H1 (cell line): ENCODE measurements at regions not wholly inside any gene's neighbourhood (a gene's known extent, or its start where the extent isn't known, plus 50 kb on each side); places are given as distances from the start of the nearest gene placed in this dataset.

Experiments used
- CTCF ChIA-PET: fragments of 300-600 bp; sonication (Branson Sonifier 250); formaldehyde crosslinking; loops from one replicate; lab custom pipeline; 2021; ENCODE audit not compliant: partially characterized antibody; lab: Charles Lee
- POLR2A ChIA-PET: fragments of 300-600 bp; sonication (Branson Sonifier 250); formaldehyde crosslinking; loops from one replicate; lab custom pipeline; 2021; ENCODE audit warnings: inconsistent platforms; ENCODE audit not compliant: partially characterized antibody; lab: Charles Lee
- DNase-seq, 2 experiments: peaks; one replicate each; pipeline versions ENCODE4 v3.0.0 to v3.0.0-alpha.2; 2010 to 2022; ENCODE audit warnings: low spot score in 2 of 2, low read depth in 1 of 2, mixed read lengths in 1 of 2
- FAIRE-seq: peaks from 2 replicates; lab custom pipeline; 2011; peaks lifted over from hg19 to GRCh38; lab: Jason Lieb, UNC
- H2AFZ ChIP-seq: 2 replicates; pipeline ENCODE4 v1.8.1; 2012; ENCODE audit warnings: low read length, inconsistent platforms
- H2AK5ac ChIP-seq: 2 replicates; pipeline ENCODE4 v1.6.1; 2013; ENCODE audit warnings: low read depth, low read length
- H2BK120ac ChIP-seq: replicated peaks from 2 replicates; pipeline ENCODE3; 2013; ENCODE audit warnings: low read depth, low read length, inconsistent platforms
- H2BK12ac ChIP-seq: 2 replicates; pipeline ENCODE4 v1.6.1; 2013; ENCODE audit warnings: low read depth, low read length
- H2BK15ac ChIP-seq: 2 replicates; pipeline ENCODE4 v1.6.1; 2013; ENCODE audit warnings: low read length
- H2BK20ac ChIP-seq: 2 replicates; pipeline ENCODE4 v1.6.1; 2013; ENCODE audit warnings: low read length
- H2BK5ac ChIP-seq: 2 replicates; pipeline ENCODE4 v1.6.1; 2013; ENCODE audit warnings: low read depth, low read length
- H3K14ac ChIP-seq: 2 replicates; pipeline ENCODE4 v1.6.1; 2013; ENCODE audit warnings: inconsistent platforms; ENCODE audit not compliant: insufficient read length
- H3K18ac ChIP-seq: 2 replicates; pipeline ENCODE4 v1.6.1; 2013; ENCODE audit warnings: low read length; ENCODE audit errors: extremely low read depth
- H3K23ac ChIP-seq: 2 replicates; pipeline ENCODE4 v1.6.1; 2013; ENCODE audit warnings: inconsistent platforms; ENCODE audit not compliant: insufficient read length
- H3K23me2 ChIP-seq: 2 replicates; pipeline ENCODE4 v1.6.1; 2013; ENCODE audit warnings: low read depth, low read length
- H3K27ac ChIP-seq: 2 replicates; pipeline ENCODE4 v1.6.1; 2011; ENCODE audit warnings: low read depth, low read length, inconsistent platforms
- H3K27me3 ChIP-seq, 4 experiments: replicated peaks in 1 of 4; 1 replicate in 1 of 4; 2 replicates in 3 of 4; pipeline versions ENCODE4 v1.6.1 to v1.8.1; 2011 to 2013; ENCODE audit warnings: low read length in 3 of 4, mild to moderate bottlenecking in 3 of 4, inconsistent platforms in 2 of 4, mixed read lengths in 2 of 4, moderate library complexity in 1 of 4; ENCODE audit not compliant: control insufficient read depth in 3 of 4, insufficient read depth in 3 of 4; ENCODE audit errors: extremely low read depth in 1 of 4
- H3K36me3 ChIP-seq, 4 experiments: 2 replicates each; pipeline versions ENCODE4 v1.6.1 to v1.8.1; 2011 to 2013; ENCODE audit warnings: mild to moderate bottlenecking in 4 of 4, low read length in 3 of 4, moderate library complexity in 2 of 4, control low read depth in 1 of 4, inconsistent platforms in 1 of 4; ENCODE audit not compliant: insufficient read depth in 4 of 4, control insufficient read depth in 2 of 4
- H3K4ac ChIP-seq: replicated peaks from 2 replicates; pipeline ENCODE3; 2013; ENCODE audit warnings: low read length, low read depth, mixed read lengths, inconsistent platforms; ENCODE audit not compliant: insufficient read length
- H3K4me1 ChIP-seq, 4 experiments: replicated peaks in 1 of 4; 1 replicate in 1 of 4; 2 replicates in 3 of 4; pipeline versions ENCODE4 v1.6.1 to v1.8.1; 2011 to 2013; ENCODE audit warnings: low read length in 3 of 4, inconsistent platforms in 2 of 4, mixed read lengths in 1 of 4; ENCODE audit not compliant: insufficient read depth in 4 of 4, control insufficient read depth in 3 of 4
- H3K4me2 ChIP-seq, 2 experiments: 2 replicates each; pipeline versions ENCODE4 v1.6.1 to v1.8.1; 2011 to 2013; ENCODE audit warnings: low read depth in 2 of 2, low read length in 2 of 2, control low read depth in 1 of 2, inconsistent platforms in 1 of 2, mild to moderate bottlenecking in 1 of 2; ENCODE audit not compliant: insufficient read depth in 1 of 2
- H3K4me3 ChIP-seq, 4 experiments: fragments of 200-600, 300-600 bp in 1 of 4; sonication (generic), shearing (Covaris generic), sonication (Bioruptor Twin) in 1 of 4; 2 replicates each; pipeline versions ENCODE4 v1.5.1 to v1.8.1; 2011 to 2016; ENCODE audit warnings: low read length in 4 of 4, low read depth in 3 of 4, control low read depth in 2 of 4, inconsistent platforms in 2 of 4, mild to moderate bottlenecking in 2 of 4, mixed read lengths in 1 of 4, moderate library complexity in 1 of 4; ENCODE audit not compliant: insufficient read depth in 2 of 4; ENCODE audit errors: extremely low read depth in 1 of 4
- H3K56ac ChIP-seq: replicated peaks from 2 replicates; pipeline ENCODE3; 2013; ENCODE audit warnings: low read depth, mild to moderate bottlenecking, mixed read lengths, low read length, inconsistent platforms; ENCODE audit not compliant: insufficient read length
- H3K79me1 ChIP-seq: 2 replicates; pipeline ENCODE4 v1.6.1; 2013; ENCODE audit warnings: low read depth, low read length, control low read depth
- H3K79me2 ChIP-seq, 2 experiments: 2 replicates each; pipeline versions ENCODE4 v1.6.1 to v1.8.1; 2012 to 2013; ENCODE audit warnings: low read length in 2 of 2, mild to moderate bottlenecking in 2 of 2, inconsistent platforms in 1 of 2; ENCODE audit not compliant: insufficient read depth in 2 of 2, control insufficient read depth in 1 of 2
- H3K9ac ChIP-seq, 4 experiments: replicated peaks in 1 of 4; 1 replicate in 1 of 4; 2 replicates in 3 of 4; pipeline versions ENCODE4 v1.6.1 to v1.8.1; 2011 to 2013; ENCODE audit warnings: low read depth in 3 of 4, low read length in 3 of 4, control low read depth in 2 of 4, mild to moderate bottlenecking in 2 of 4, moderate library complexity in 2 of 4, inconsistent platforms in 1 of 4; ENCODE audit errors: extremely low read depth in 1 of 4
- H3K9me3 ChIP-seq, 2 experiments: 2 replicates each; pipeline versions ENCODE4 v1.6.1 to v1.8.1; 2012 to 2013; ENCODE audit warnings: mild to moderate bottlenecking in 2 of 2, moderate library complexity in 2 of 2, control low read depth in 1 of 2, inconsistent platforms in 1 of 2, low read depth in 1 of 2, low read length in 1 of 2, mixed read lengths in 1 of 2; ENCODE audit not compliant: insufficient read depth in 2 of 2
- H4K20me1 ChIP-seq, 2 experiments: replicated peaks in 1 of 2; 2 replicates each; pipeline versions ENCODE3 to v1.8.1; 2011 to 2013; ENCODE audit warnings: inconsistent platforms in 2 of 2, low read length in 2 of 2, mild to moderate bottlenecking in 1 of 2; ENCODE audit not compliant: insufficient read depth in 2 of 2, control insufficient read depth in 1 of 2
- H4K5ac ChIP-seq: 2 replicates; pipeline ENCODE4 v1.6.1; 2013; ENCODE audit warnings: low read length, low read depth, mixed read lengths, inconsistent platforms; ENCODE audit not compliant: insufficient read length
- H4K8ac ChIP-seq: 2 replicates; pipeline ENCODE4 v1.8.0; 2013; ENCODE audit warnings: mild to moderate bottlenecking, moderate library complexity, low read length, inconsistent platforms; ENCODE audit not compliant: insufficient read depth; ENCODE audit errors: extremely low read depth
- H4K91ac ChIP-seq: replicated peaks from 2 replicates; pipeline ENCODE3; 2013; ENCODE audit warnings: low read length, mixed read lengths, inconsistent platforms; ENCODE audit not compliant: insufficient read length
- BCL11A ChIP-seq, 2 experiments: IDR thresholded peaks; one replicate each; pipeline ENCODE4 v1.6.1; 2011; ENCODE audit warnings: low read depth in 2 of 2, low read length in 2 of 2, mild to moderate bottlenecking in 2 of 2
- BRCA1 ChIP-seq: IDR thresholded peaks from 2 replicates; pipeline ENCODE4 v1.6.1; 2012; ENCODE audit warnings: low read depth, low read length, improper control_type of control experiment
- CHD1 ChIP-seq: IDR thresholded peaks from 2 replicates; pipeline ENCODE4 v1.6.1; 2012; ENCODE audit warnings: low read depth, low read length, improper control_type of control experiment
- EP300 ChIP-seq, 2 experiments: IDR thresholded peaks; 1 replicate in 1 of 2; 2 replicates in 1 of 2; pipeline ENCODE4 v1.6.1; 2011 to 2012; ENCODE audit warnings: low read depth in 2 of 2, low read length in 2 of 2, mild to moderate bottlenecking in 2 of 2, borderline replicate concordance in 1 of 2, inconsistent platforms in 1 of 2, moderate library complexity in 1 of 2
- JUN ChIP-seq: IDR thresholded peaks from 2 replicates; pipeline ENCODE4 v1.6.1; 2011; ENCODE audit warnings: low read depth, mild to moderate bottlenecking, improper control_type of control experiment, low read length
- NRF1 ChIP-seq: IDR thresholded peaks from 2 replicates; pipeline ENCODE4 v1.6.1; 2011; ENCODE audit warnings: mild to moderate bottlenecking, low read depth, low read length, improper control_type of control experiment
- RAD21 ChIP-seq, 2 experiments: IDR thresholded peaks in 1 of 2; conservative IDR thresholded peaks in 1 of 2; 2 replicates each; pipeline ENCODE4 v1.6.1; 2011; ENCODE audit warnings: low read depth in 2 of 2, low read length in 2 of 2, improper control_type of control experiment in 1 of 2, inconsistent platforms in 1 of 2, mild to moderate bottlenecking in 1 of 2, moderate library complexity in 1 of 2
- RXRA ChIP-seq: IDR thresholded peaks from 2 replicates; pipeline ENCODE4 v1.6.1; 2011; ENCODE audit warnings: low read depth, mild to moderate bottlenecking, low read length, moderate library complexity; ENCODE audit not compliant: insufficient read depth
- SIX5 ChIP-seq: IDR thresholded peaks from 2 replicates; pipeline ENCODE4 v1.6.1; 2011; ENCODE audit warnings: mild to moderate bottlenecking, low read depth, low read length
- YY1 ChIP-seq: IDR thresholded peaks from 2 replicates; pipeline ENCODE4 v1.6.1; 2011; ENCODE audit warnings: low read depth, mild to moderate bottlenecking, low read length
- ZNF274 ChIP-seq: IDR thresholded peaks from 2 replicates; pipeline ENCODE4 v1.7.0; 2012; ENCODE audit warnings: low read length, borderline replicate concordance; ENCODE audit errors: extremely low read depth
- WGBS, 2 experiments: shearing (Covaris generic) in 1 of 2; methylation state at CpG; one replicate each; pipeline versions ENCODE4 v1.1.6 to v1.1.7; 2013 to 2015; ENCODE audit warnings: low lambda C conversion rate in 2 of 2, mixed read lengths in 2 of 2, inconsistent platforms in 1 of 2, low coverage in 1 of 2, missing lambda C conversion rate in 1 of 2; ENCODE audit not compliant: insufficient replicate concordance in 2 of 2, insufficient coverage in 1 of 2, insufficient read length in 1 of 2; ENCODE audit errors: extremely low coverage in 1 of 2, missing lambda C conversion rate in 1 of 2; 5-methylcytosine and 5-hydroxymethylcytosine counted together
- TF ChIP-seq, protein P1 (sequence below): IDR thresholded peaks from 2 replicates; pipeline ENCODE4 v1.6.1; 2012; ENCODE audit warnings: low read length, inconsistent platforms

- WGBS, 2 experiments, result 95% methylated on average over 4 of the region's 4 CpGs; no CpG with 5 or more reads in 1 of the 2 experiments
- no peak overlapping the region for H3K23ac ChIP-seq
- CTCF ChIA-PET, result interaction anchor here (0.9 kb wide), 1 partner anchor 12 kb away, joined by 3 read pairs; no protein-coding TSS in a partner anchor
- TF ChIP-seq EP300 (IDR thresholded peaks at IDR 0.05; ENCODE audit: borderline replicate concordance in 1 of 2, low read depth in 2 of 2, low read length in 2 of 2), result no peak
- no peak for TF ChIP-seq CHD1
- no peak for TF ChIP-seq NRF1
- no peak for TF ChIP-seq YY1
- TF ChIP-seq JUN, result no peak
- TF ChIP-seq BCL11A (IDR thresholded peaks at IDR 0.05; ENCODE audit: low read depth in 2 of 2, low read length in 2 of 2), result no peak
- TF ChIP-seq ZNF274, result no peak
- TF ChIP-seq SIX5, result no peak
- no peak for TF ChIP-seq RAD21 (IDR thresholded peaks at IDR 0.05 in 1 of 2, conservative IDR thresholded peaks at IDR 0.05 in 1 of 2; ENCODE audit: low read depth in 2 of 2, low read length in 2 of 2)
- TF ChIP-seq BRCA1, result no peak
- TF ChIP-seq, protein P1, sequence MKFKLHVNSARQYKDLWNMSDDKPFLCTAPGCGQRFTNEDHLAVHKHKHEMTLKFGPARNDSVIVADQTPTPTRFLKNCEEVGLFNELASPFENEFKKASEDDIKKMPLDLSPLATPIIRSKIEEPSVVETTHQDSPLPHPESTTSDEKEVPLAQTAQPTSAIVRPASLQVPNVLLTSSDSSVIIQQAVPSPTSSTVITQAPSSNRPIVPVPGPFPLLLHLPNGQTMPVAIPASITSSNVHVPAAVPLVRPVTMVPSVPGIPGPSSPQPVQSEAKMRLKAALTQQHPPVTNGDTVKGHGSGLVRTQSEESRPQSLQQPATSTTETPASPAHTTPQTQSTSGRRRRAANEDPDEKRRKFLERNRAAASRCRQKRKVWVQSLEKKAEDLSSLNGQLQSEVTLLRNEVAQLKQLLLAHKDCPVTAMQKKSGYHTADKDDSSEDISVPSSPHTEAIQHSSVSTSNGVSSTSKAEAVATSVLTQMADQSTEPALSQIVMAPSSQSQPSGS, result no peak
- no peak for TF ChIP-seq RXRA
Observed at GRCh38 chr15:98331676-98332075, 316.7 kb upstream of the IGF1R start.

More at GRCh38 chr15:98331676-98332075, 316.7 kb upstream of the IGF1R start:
- Histone ChIP-seq H3K9ac (no peak overlapping the region), H4K8ac (no peak overlapping the region), H2BK20ac (no peak overlapping the region), H2BK120ac (no peak overlapping the region), H3K4me2 (no peak overlapping the region), H2AFZ (no peak overlapping the region; the same call in 1 of the 2 replicates), H3K36me3 (no peaks in the 10 kb centered on the region), H3K23me2 (no peaks in the 10 kb centered on the region), H3K79me1 (no peaks in the 10 kb centered on the region), H3K4ac (no peak overlapping the region), H3K4me1 (peaks cover 0 to 4% (median 0%) of the 10 kb centered on the region in 4 experiments; a peak in 1 of 7 replicates), H3K9me3 (no peaks in the 10 kb centered on the region), H2BK15ac (no peak overlapping the region), H2BK5ac (no peak overlapping the region), H2AK5ac (no peak overlapping the region), H2BK12ac (no peak overlapping the region), H3K27ac (no peak overlapping the region), H3K56ac (no peak overlapping the region), H3K18ac (no peak overlapping the region), H4K91ac (no peak overlapping the region), H3K79me2 (no peaks in the 10 kb centered on the region), H3K4me3 (no peak overlapping the region), H3K14ac (no peak overlapping the region), H3K27me3 (no peaks in the 10 kb centered on the region; a peak in 1 of 7 replicates), H4K20me1 (no peaks in the 10 kb centered on the region), H4K5ac (no peak overlapping the region)
- FAIRE-seq (no peak), DNase-seq (no peak)
- POLR2A ChIA-PET, result no interaction called here
